ENCODE measurements at regions not wholly inside any gene's neighbourhood (a gene's known extent, or its start where the extent isn't known, plus 50 kb on each side); places are given as distances from the start of the nearest gene placed in this dataset.

DNA sequence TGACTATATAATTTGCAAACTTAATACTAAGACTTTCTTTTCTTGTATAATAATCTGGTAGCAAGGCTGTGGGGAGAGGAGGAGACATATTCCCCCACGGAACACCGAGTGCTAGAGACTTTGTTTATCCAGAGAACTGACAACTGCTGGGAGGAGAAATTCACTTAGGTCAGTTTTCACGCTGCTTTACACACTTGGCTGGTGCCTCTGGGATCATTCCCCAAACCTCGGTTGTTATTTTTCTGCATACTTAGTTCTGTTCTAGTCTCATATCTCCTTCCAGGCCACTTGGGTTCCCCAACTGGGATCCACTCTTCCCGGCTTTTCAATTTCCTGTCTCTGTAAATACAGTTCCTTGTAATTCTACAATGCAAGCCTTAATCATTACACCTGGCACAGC is 238.2 kb upstream of the ADAMTS16 start:
- dilution Hi-C loops (cut with MboI; ENCODE audit: extremely low pct_ligation_motif_present, low sequenced_read_pairs) (no loop called here), intact Hi-C loops (cut with micrococcal nuclease) (no loop called here)
- CTCF ChIA-PET, result no interaction called here
- POLR2A ChIA-PET, result no interaction called here
- Histone ChIP-seq H3K4me2 (ENCODE audit: insufficient read depth, low read length) (no peak overlapping the region), H4K20me1 (replicated peaks; ENCODE audit: control insufficient read depth, extremely low read depth, insufficient read depth, low read length) (no peaks in the 10 kb centered on the region), H3K36me3 (ENCODE audit: control insufficient read depth in 2 of 2, extremely low read depth in 1 of 2, insufficient read depth in 2 of 2, low read length in 2 of 2) (no peaks in the 10 kb centered on the region), H3K9ac (replicated peaks; ENCODE audit: extremely low read depth, insufficient read depth, low read length) (no peak overlapping the region), H3K4me3 (replicated peaks in 1 of 3; ENCODE audit: insufficient read depth in 1 of 3, low read depth in 1 of 3, low read length in 3 of 3) (no peak overlapping the region), H3K4me1 (ENCODE audit: control insufficient read depth, extremely low read depth, insufficient read depth, low read length) (no peaks in the 10 kb centered on the region), H2AFZ (ENCODE audit: low read depth, low read length) (no peak overlapping the region), H3K9me3 (replicated peaks; ENCODE audit: control insufficient read depth, insufficient read depth, low read length) (peaks cover 12% of the 10 kb centered on the region), H3K79me2 (ENCODE audit: control insufficient read depth, insufficient read depth, low read length) (no peaks in the 10 kb centered on the region), H3K9me1 (replicated peaks; ENCODE audit: control insufficient read depth, extremely low read depth, insufficient read depth, low read length) (no peaks in the 10 kb centered on the region), H3K27me3 (ENCODE audit: control insufficient read depth in 2 of 2, insufficient read depth in 2 of 2, low read length in 2 of 2) (no peaks in the 10 kb centered on the region), H3K27ac (ENCODE audit: insufficient read depth, low read depth, low read length) (no peak overlapping the region)
- DNase-seq (ENCODE audit: low read depth, low spot score), result no peak
- TF ChIP-seq POLR2A (IDR thresholded peaks at IDR 0.05; ENCODE audit: low read depth, low read length), result no peak
- no peak for TF ChIP-seq MAX (IDR thresholded peaks at IDR 0.05; ENCODE audit: insufficient read depth, insufficient read length)
- no peak for TF ChIP-seq FOS (IDR thresholded peaks at IDR 0.05; ENCODE audit: borderline replicate concordance, insufficient read depth, low read length)
- no peak for TF ChIP-seq POLR2AphosphoS5 (IDR thresholded peaks at IDR 0.05; ENCODE audit: insufficient read depth, low read depth, low read length)
- TF ChIP-seq EZH2 (IDR thresholded peaks at IDR 0.05; ENCODE audit: borderline replicate concordance, low read depth, low read length, severe bottlenecking), result no peak
- no peak for FAIRE-seq
- BruUV-seq (replicated peaks), result no TSS peak

GRCh38 chr5:4905674-4906520 is 234.2 kb upstream of the ADAMTS16 start:
- dilution Hi-C loops (cut with MboI; ENCODE audit: extremely low pct_ligation_motif_present, low sequenced_read_pairs) (no loop called here), intact Hi-C loops (cut with micrococcal nuclease) (no loop called here)
- Histone ChIP-seq H3K36me3 (ENCODE audit: control insufficient read depth in 2 of 2, extremely low read depth in 1 of 2, insufficient read depth in 2 of 2, low read length in 2 of 2) (no peaks in the 10 kb centered on the region), H3K27ac (ENCODE audit: insufficient read depth, low read depth, low read length) (no peak overlapping the region), H3K79me2 (ENCODE audit: control insufficient read depth, insufficient read depth, low read length) (no peaks in the 10 kb centered on the region), H3K27me3 (ENCODE audit: control insufficient read depth in 2 of 2, insufficient read depth in 2 of 2, low read length in 2 of 2) (no peaks in the 10 kb centered on the region), H2AFZ (ENCODE audit: low read depth, low read length) (no peak overlapping the region), H3K4me1 (ENCODE audit: control insufficient read depth, extremely low read depth, insufficient read depth, low read length) (no peaks in the 10 kb centered on the region), H3K4me2 (ENCODE audit: insufficient read depth, low read length) (no peak overlapping the region), H3K9me1 (replicated peaks; ENCODE audit: control insufficient read depth, extremely low read depth, insufficient read depth, low read length) (no peaks in the 10 kb centered on the region), H4K20me1 (replicated peaks; ENCODE audit: control insufficient read depth, extremely low read depth, insufficient read depth, low read length) (no peaks in the 10 kb centered on the region), H3K4me3 (replicated peaks in 1 of 3; ENCODE audit: insufficient read depth in 1 of 3, low read depth in 1 of 3, low read length in 3 of 3) (no peak overlapping the region), H3K9me3 (replicated peaks; ENCODE audit: control insufficient read depth, insufficient read depth, low read length) (peaks cover 11% of the 10 kb centered on the region), H3K9ac (replicated peaks; ENCODE audit: extremely low read depth, insufficient read depth, low read length) (no peak overlapping the region)
- BruUV-seq (replicated peaks), result no TSS peak
- CTCF ChIA-PET, result no interaction called here
- no peak for FAIRE-seq
- DNase-seq (ENCODE audit: low read depth, low spot score), result no peak
- TF ChIP-seq JUN (IDR thresholded peaks at IDR 0.05; ENCODE audit: borderline replicate concordance, insufficient read depth, insufficient read length, low read depth), result no peak
- no peak for TF ChIP-seq CTCF (IDR thresholded peaks at IDR 0.05; ENCODE audit: extremely low read depth in 1 of 2, insufficient read depth in 1 of 2, low read depth in 1 of 2, low read length in 2 of 2)
- POLR2A ChIA-PET, result no interaction called here
